Tibial nerve (tissue), 4 donors: ENCODE measurements at regions not wholly inside any gene's neighbourhood (a gene's known extent, or its start where the extent isn't known, plus 50 kb on each side); places are given as distances from the start of the nearest gene placed in this dataset.

Source experiments
- DNase-seq, 2 donors: peaks; one replicate each; pipeline ENCODE4 v3.0.0-alpha.2; 2019; ENCODE audit warnings: low spot score in 2 of 2
- H3K27ac ChIP-seq, 4 donors: fragments of 200-600 bp; sonication (generic) in 3 of 4; one replicate each; pipeline ENCODE4 v1.5.1; 2017 to 2019; ENCODE audit warnings: mild to moderate bottlenecking in 1 of 4
- H3K27me3 ChIP-seq, 2 donors: fragments of 200-600 bp; sonication (generic) in 1 of 2; one replicate each; pipeline versions ENCODE4 v1.5.1 to v1.6.0; 2017 to 2019
- H3K36me3 ChIP-seq, 3 donors: fragments of 200-600 bp; sonication (generic); one replicate each; pipeline ENCODE4 v1.5.1; 2018 to 2019
- H3K4me1 ChIP-seq, 4 donors: fragments of 200-600 bp; sonication (generic) in 3 of 4; one replicate each; pipeline ENCODE4 v1.5.1; 2017 to 2019
- H3K4me3 ChIP-seq, 4 donors: fragments of 200-600 bp; sonication (generic) in 3 of 4; one replicate each; pipeline ENCODE4 v1.5.1; 2017 to 2019; ENCODE audit warnings: mild to moderate bottlenecking in 1 of 4, moderate library complexity in 1 of 4
- H3K9me3 ChIP-seq, 4 donors: fragments of 200-600 bp; sonication (generic) in 3 of 4; one replicate each; pipeline ENCODE4 v1.5.1; 2017 to 2019
- EP300 ChIP-seq, 2 donors: sonication (generic); formaldehyde crosslinking; IDR thresholded peaks; one replicate each; pipeline ENCODE4 v1.6.1; 2017; ENCODE audit warnings: antibody characterized with exemption in 2 of 2, mild to moderate bottlenecking in 1 of 2
- POLR2A ChIP-seq, 2 donors: fragments of 450-650 bp; IDR thresholded peaks; one replicate each; pipeline ENCODE4 v1.6.1; 2017; ENCODE audit warnings: antibody characterized with exemption in 2 of 2, mild to moderate bottlenecking in 2 of 2, moderate library complexity in 2 of 2
- WGBS, 2 donors: methylation state at CpG; one replicate each; pipeline ENCODE4 v1.1.5; 2018; 5-methylcytosine and 5-hydroxymethylcytosine counted together
- TF ChIP-seq, protein P1 (sequence below), 5 experiments: fragments of 200-600 bp in 3 of 5; fragments of 450-650 bp in 2 of 5; sonication (generic) in 3 of 5; IDR thresholded peaks; one replicate each; pipeline ENCODE4 v1.5.1; 2016 to 2019; ENCODE audit warnings: antibody characterized with exemption in 5 of 5, mild to moderate bottlenecking in 3 of 5, moderate library complexity in 2 of 5

DNA sequence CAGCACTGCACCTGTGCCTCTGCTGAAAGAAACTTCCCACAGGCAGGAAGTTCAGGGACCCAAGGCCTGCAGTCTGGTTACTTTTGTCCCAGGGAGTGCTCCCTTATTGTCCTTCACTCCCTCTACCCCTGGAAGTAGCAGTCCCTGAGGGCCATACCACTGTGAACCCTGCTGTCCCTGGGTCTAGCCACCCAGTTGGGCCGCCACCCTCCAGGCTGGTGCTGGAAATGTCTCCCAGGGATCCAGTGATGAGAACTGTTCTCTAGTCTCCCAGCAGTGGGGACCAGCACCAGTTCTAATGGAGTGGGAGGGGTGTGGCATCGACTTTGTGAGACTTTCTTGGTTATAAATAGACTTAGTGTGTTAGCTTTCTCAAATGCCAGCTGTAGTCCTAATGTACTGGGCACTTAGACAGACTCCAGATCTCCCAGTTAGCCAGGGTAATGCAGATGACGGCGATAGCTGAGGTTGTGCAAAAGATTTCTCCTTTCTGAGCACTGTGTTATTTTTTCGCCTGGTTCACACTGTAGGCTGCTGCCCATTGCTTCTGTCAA is 462.5 kb downstream of the CDH26 start:
- 83 to 84% methylated on average over 5 of the region's 5 CpGs for WGBS, 2 donors
- no peaks in the 10 kb centered on the region for H3K27me3 ChIP-seq
- no peak for TF ChIP-seq EP300 (IDR thresholded peaks at IDR 0.05)
- TF ChIP-seq POLR2A (IDR thresholded peaks at IDR 0.05): no peak
- TF ChIP-seq, protein P1, sequence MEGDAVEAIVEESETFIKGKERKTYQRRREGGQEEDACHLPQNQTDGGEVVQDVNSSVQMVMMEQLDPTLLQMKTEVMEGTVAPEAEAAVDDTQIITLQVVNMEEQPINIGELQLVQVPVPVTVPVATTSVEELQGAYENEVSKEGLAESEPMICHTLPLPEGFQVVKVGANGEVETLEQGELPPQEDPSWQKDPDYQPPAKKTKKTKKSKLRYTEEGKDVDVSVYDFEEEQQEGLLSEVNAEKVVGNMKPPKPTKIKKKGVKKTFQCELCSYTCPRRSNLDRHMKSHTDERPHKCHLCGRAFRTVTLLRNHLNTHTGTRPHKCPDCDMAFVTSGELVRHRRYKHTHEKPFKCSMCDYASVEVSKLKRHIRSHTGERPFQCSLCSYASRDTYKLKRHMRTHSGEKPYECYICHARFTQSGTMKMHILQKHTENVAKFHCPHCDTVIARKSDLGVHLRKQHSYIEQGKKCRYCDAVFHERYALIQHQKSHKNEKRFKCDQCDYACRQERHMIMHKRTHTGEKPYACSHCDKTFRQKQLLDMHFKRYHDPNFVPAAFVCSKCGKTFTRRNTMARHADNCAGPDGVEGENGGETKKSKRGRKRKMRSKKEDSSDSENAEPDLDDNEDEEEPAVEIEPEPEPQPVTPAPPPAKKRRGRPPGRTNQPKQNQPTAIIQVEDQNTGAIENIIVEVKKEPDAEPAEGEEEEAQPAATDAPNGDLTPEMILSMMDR (IDR thresholded peaks at IDR 0.05): no peak
- H3K4me1 ChIP-seq: no peaks in the 10 kb centered on the region
- no peak for DNase-seq
- no peaks in the 10 kb centered on the region for H3K36me3 ChIP-seq
- no peaks in the 10 kb centered on the region for H3K9me3 ChIP-seq
- H3K4me3 ChIP-seq: no peak overlapping the region
- no peak overlapping the region for H3K27ac ChIP-seq

DNA sequence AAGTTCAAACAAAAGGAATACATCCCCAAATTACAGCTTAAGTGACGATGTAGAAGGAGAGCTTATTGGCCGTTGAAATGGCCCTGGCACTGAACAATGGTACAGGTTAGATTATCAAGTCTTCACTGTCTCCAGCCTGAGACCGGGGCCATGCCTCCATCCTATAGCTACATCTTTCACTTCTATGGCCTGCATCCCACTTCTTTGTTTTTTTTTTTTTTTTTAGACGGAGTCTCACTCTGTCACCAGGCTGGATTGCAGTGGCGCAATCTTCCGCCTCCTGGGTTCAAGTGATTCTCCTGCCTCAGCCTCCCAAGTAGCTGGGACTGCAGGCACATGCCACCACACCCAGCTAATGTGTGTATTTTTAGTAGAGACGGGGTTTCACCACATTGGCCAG is 464.6 kb downstream of the CDH26 start:
- Histone ChIP-seq H3K9me3 (no peaks in the 10 kb centered on the region), H3K4me3 (no peak overlapping the region), H3K36me3 (no peaks in the 10 kb centered on the region), H3K27me3 (no peaks in the 10 kb centered on the region), H3K27ac (no peak overlapping the region), H3K4me1 (no peaks in the 10 kb centered on the region)
- DNase-seq: no peak
- WGBS, 2 donors: 96 to 99% methylated on average over 7 of the region's 7 CpGs
- TF ChIP-seq POLR2A (IDR thresholded peaks at IDR 0.05): no peak
- no peak for TF ChIP-seq EP300 (IDR thresholded peaks at IDR 0.05)
- TF ChIP-seq, protein P1 (IDR thresholded peaks at IDR 0.05): no peak

DNA sequence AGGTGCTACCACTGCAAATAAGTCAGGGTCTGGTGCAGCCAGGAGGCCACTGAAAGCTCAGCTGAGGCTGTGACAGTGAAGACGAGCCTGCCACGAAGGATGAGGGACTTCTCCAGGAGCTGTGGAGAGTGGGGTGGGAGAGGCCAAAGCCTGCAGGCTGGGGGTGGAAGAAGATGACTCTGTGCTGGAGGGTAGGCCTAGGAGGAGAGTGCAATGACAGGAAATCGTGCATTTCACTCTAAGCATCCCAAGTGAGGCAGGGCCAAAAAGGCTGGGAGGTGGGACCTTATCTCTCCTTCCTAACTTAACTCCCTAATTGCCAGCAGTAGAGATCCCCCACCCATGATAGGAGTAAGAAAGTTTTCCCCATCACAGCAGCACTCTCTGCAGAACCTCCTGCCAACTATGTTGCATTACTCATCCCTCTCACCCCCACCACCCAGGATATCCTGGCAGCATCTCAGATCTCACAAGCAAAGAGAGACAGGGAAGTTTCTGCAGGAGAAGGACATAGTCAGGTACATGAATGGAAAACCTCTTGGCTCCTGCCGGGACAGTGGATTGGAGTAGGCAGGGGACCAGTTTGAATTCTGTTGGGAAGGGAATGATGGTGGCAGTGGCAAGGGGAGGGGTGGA is 466.2 kb downstream of the CDH26 start:
- WGBS, 2 donors: 62 to 65% methylated on average over 4 of the region's 4 CpGs
- no peaks in the 10 kb centered on the region for H3K36me3 ChIP-seq
- TF ChIP-seq, protein P1 (IDR thresholded peaks at IDR 0.05): no peak
- TF ChIP-seq EP300 (IDR thresholded peaks at IDR 0.05) (no peak), POLR2A (IDR thresholded peaks at IDR 0.05) (no peak)
- H3K4me3 ChIP-seq: no peak overlapping the region
- no peak for DNase-seq
- H3K27ac ChIP-seq: no peak overlapping the region
- H3K27me3 ChIP-seq: no peaks in the 10 kb centered on the region
- H3K9me3 ChIP-seq: no peaks in the 10 kb centered on the region
- H3K4me1 ChIP-seq: no peaks in the 10 kb centered on the region

DNA sequence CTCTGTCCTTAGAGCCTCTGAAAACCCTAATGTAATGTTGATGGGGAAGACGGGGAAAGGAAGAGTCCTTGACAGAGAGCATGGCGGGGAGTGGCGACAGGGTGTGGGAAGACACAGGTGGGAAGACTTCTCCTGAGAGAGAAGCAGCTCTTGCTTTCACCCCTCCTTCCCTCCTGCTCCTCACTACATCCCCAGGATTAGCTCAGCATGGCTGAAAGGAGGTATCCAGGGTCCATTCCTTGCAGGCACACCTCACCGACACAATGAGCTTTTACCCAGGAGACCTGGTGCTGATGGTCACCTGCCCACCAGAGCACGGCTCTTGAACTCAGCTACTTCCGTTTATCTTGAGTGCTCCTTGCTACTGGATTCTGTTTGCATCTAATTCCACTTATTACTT is 469.3 kb downstream of the CDH26 start:
- H3K9me3 ChIP-seq: no peaks in the 10 kb centered on the region
- no peak overlapping the region for H3K27ac ChIP-seq
- H3K4me1 ChIP-seq: no peaks in the 10 kb centered on the region
- H3K4me3 ChIP-seq: no peak overlapping the region
- H3K36me3 ChIP-seq: no peaks in the 10 kb centered on the region
- H3K27me3 ChIP-seq: no peaks in the 10 kb centered on the region
- TF ChIP-seq EP300 (IDR thresholded peaks at IDR 0.05): no peak
- no peak for TF ChIP-seq POLR2A (IDR thresholded peaks at IDR 0.05)
- TF ChIP-seq, protein P1 (IDR thresholded peaks at IDR 0.05): no peak
- DNase-seq: no peak
- 94 to 97% methylated on average over 6 of the region's 6 CpGs for WGBS, 2 donors

DNA sequence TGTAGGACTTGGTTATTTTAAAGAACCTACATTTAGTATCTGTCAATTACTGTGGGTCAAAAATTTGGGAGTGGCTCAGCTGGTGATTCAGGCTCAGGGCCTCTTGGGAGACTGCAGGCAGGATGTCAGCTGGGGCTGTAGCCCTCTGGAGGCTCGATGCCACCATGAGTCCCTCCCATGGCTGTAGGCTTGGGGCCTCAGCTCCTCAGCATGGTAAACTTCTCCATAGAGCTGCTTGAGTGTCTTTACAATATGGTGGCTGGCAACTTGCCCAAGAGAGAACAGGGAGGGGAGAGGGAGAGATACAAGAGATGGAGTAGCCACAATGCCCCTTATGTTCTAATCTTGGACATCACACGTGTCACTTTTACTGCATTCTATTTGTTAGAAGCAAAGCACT is 470.4 kb downstream of the CDH26 start:
- Histone ChIP-seq H3K36me3 (no peaks in the 10 kb centered on the region), H3K27me3 (no peaks in the 10 kb centered on the region), H3K9me3 (no peaks in the 10 kb centered on the region), H3K27ac (no peak overlapping the region), H3K4me1 (no peaks in the 10 kb centered on the region), H3K4me3 (no peak overlapping the region)
- 49 to 63% methylated on average over 2 of the region's 2 CpGs for WGBS, 2 donors
- no peak for TF ChIP-seq POLR2A (IDR thresholded peaks at IDR 0.05)
- TF ChIP-seq EP300 (IDR thresholded peaks at IDR 0.05): no peak
- DNase-seq: no peak
